NCI-H82 treated with DMSO at 0.1 percent for 48 hours (cell line): ENCODE measurements at regions not wholly inside any gene's neighbourhood (a gene's known extent, or its start where the extent isn't known, plus 50 kb on each side); places are given as distances from the start of the nearest gene placed in this dataset.
"Not testable (repeated sequence)": the region's sequence is repeated elsewhere in the genome, so short reads cannot be mapped to it uniquely, and the experiment has no call there.

Experiments used
- DNase-seq: peaks from one replicate; lab custom pipeline; 2025; ENCODE audit not compliant: unreplicated experiment; lab: John Stamatoyannopoulos, UW

- no peak for DNase-seq
These were observed 92.2 kb upstream of the GNAQ start for GRCh38 chr9:78123808-78124207.

GRCh38 chr9:78122631-78123030 lies 91.0 kb upstream of the GNAQ start:
- DNase-seq: no peak

GRCh38 chr9:78121488-78121887 lies 89.9 kb upstream of the GNAQ start:
- DNase-seq: peak; percentile 1

- DNase-seq: no peak
These were observed 87.3 kb upstream of the GNAQ start for GRCh38 chr9:78118742-78119473.

DNA sequence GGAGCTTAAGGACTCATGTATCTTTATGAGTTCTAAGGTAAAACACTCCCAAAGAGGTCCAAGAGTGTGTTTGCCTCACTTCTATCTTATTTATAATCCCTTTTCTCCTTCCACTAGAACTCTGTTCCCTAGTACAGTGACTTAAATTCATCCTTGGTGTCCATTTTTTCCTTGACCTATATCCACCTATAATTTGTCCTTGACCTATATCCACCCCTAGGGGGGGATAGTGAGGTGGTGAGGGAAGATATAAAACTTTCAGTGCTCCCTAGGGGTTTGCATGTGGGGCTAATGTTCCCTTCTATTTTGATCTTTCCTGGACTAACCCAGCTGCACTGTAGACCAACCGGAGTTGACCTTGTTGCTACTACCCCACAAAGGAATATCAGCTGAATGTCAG lies 83.5 kb upstream of the GNAQ start:
- no peak for DNase-seq

DNA sequence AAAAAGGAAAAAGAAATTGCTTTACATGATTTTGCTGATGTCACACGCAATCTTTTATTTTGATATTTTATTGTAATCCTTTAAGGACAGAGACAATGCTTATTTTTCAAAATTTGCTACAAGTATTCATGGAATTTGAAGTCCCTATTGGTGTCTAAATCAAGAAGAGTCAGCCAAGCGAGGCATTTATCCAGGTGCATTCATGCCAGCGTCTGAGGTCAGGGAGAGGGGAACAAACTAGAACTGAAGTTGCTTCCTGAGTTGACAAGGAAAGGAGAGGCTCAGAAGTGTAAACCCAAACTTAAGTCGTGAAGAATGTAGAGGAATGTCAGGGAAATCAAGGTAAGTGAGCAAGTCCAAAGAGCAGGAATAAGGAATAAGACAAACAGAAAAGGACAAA lies 83.0 kb upstream of the GNAQ start:
- no peak for DNase-seq

DNA sequence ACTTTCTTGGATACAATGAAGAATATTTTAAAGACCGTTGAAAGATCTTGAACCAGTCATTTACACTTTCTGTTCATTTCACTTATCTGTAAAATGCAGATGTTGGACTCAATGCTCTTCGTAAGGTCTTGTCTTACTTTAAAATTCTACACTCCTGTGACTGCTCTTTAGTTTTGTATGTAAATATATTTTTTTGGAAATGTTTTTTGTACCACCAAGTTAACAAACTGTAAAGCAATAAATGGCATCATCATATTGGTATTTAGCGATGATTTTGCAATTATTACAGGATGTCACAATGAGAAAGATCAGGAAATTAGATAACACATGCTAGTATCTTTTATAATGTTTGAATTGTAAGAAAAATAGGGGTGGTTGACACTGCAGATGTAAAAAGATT lies 80.8 kb upstream of the GNAQ start:
- no peak for DNase-seq

GRCh38 chr9:78112004-78112403 lies 80.4 kb upstream of the GNAQ start:
- DNase-seq: no peak

DNA sequence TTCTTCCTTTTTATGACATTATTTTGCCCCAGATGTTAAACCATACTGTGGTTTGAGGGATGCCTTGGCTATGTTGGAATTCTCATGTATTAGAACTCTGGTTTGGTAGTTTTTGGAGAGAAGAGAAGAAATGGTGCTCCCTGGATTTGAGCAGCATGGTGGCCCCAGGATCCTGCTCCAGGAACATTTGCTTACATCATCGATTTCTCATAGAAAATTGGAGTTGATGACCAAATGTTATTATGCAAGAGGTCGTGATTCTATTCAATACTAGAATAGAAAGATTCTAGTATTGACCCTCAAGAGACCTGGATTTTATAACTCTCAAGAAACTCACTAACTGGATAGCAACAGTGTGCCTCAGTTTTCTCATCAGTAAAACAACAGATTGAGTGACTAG lies 77.5 kb upstream of the GNAQ start:
- DNase-seq: no peak

DNA sequence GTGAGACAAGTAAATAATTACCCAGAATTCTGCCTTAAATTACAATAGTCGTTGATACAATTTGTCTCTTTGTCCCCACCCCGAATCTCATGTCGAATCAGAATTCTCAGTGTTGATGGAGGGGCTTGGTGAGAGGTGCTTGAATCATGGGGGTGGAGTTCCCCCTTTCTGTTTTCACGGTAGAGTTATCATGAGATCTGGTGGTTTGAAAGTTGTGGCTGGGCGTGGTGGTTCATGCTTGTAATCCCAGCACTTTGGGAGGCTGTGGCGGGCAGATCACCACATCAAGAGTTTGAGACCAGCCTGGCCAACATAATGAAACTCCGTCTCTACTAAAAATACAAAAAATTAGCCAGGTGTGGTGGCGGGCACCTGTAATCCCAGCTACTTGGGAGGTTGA lies 75.0 kb upstream of the GNAQ start:
- not testable (repeated sequence) for DNase-seq

DNA sequence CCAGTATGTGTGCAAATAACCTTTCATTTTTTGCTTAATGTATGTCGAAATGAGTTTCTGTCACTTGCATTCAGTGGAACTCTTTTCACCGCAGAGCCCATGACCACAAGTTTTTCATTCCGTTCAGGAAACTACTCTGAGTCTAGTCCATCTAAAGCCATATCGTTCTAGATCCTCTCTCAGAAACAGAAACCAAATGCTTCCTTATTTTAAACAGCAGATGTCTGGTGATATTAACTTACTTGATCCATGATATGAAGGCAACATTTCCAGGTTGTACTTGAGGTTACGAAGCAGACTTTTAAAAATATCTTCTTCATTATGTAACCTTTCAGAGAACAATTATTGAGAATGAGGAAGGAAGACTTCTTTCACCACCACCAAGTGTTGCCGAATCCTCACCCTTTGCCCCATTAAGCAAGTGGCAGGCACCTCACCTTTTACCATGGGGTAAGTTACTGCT lies 72.4 kb upstream of the GNAQ start:
- no peak for DNase-seq

DNA sequence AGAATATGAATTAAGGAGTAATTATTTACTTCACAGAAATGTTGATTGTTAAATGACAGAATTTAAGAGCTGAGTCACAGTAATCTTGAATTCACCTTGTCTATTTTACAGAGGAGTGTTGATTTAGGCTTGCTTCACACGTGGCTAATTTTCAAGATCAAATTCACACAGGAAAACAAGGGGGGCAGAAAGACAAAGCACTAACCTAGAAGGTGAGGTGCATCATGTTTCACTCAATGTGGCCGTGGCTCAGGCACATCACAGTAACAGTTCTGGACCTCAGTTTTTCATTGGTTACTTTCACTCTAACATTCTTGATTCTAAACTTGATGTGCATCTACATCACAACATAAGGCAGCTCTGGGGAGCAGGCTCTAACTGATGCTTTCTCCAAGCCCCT lies 69.6 kb upstream of the GNAQ start:
- DNase-seq: no peak

DNA sequence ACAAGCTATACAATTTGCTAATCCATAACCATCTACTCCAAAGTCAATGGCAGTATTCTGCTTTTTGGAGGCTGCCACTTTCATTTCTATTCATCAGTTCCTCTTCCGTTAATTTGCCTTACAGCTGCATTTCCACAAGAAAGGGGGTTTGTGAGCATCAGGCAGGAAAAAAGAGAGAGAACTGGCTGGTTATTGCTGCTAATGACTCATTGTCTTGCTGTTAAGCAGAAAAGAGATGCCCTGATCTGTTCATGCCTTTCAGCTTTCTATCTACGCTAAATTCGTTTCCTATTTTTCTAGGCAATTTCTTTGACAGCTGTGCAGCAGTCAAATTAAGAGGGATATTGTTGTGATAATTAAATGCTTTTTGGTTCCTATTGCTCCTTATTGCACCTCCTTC lies 65.9 kb upstream of the GNAQ start:
- no peak for DNase-seq

DNA sequence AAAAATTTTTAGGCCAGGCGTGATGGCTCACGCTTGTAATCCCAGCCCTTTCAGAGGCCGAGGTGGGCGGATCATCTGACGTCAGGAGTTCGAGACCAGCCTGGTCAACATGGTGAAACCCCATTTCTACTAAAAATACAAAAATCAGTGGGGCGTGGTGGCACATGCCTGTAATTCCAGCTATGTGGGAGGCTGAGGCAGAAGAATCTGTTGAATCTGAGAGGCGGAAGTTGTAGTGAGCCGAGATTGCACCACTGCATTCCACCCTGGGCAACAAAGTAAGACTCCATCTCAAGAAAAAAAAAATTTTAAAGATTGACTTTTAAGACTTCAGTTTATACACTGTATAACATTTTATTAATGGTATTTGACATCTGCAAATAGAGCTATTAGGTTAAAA lies 60.1 kb upstream of the GNAQ start:
- DNase-seq: no peak

DNA sequence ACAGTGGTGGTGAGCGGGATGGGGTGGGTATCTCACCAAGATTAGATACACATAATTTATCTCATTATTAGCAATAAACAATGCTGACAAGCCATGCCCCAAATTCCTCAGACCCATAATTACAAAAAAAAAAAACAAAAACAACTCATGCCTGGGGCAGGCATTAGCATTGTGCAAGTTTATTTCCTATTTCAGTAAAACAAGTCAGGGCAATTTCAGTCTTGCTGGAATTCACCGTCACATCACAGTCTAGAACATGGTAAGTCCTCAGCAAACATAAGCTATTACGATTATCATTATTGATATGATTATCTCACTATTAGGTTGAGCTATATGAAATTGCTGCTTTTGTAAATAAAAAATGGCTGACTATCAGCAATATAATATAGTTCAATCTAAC lies 57.5 kb upstream of the GNAQ start:
- DNase-seq: no peak

- not testable (repeated sequence) for DNase-seq
These were observed 56.6 kb upstream of the GNAQ start for GRCh38 chr9:78088190-78088589.
